Activated CD4-positive, alpha-beta memory T cell treated with anti-CD3 and anti-CD28 coated beads, Interleukin-2, amount 10 ng/mL, durations not matched to agents 7 days and 5 days (primary cell): ENCODE measurements at regions not wholly inside any gene's neighbourhood (a gene's known extent, or its start where the extent isn't known, plus 50 kb on each side); places are given as distances from the start of the nearest gene placed in this dataset.

Source experiments
- CTCF ChIA-PET: fragments of 350-600 bp; sonication (Branson Sonifier 250); formaldehyde crosslinking; loops from one replicate; lab custom pipeline; 2021; ENCODE audit warnings: antibody characterized with exemption, inconsistent platforms; lab: Charles Lee
- POLR2A ChIA-PET: fragments of 350-600 bp; sonication (Branson Sonifier 250); formaldehyde crosslinking; loops from one replicate; lab custom pipeline; 2021; ENCODE audit warnings: antibody characterized with exemption; lab: Charles Lee
- DNase-seq: peaks from one replicate; pipeline ENCODE4 v3.0.0-alpha.2; 2020
- H3K27ac Mint-ChIP-seq: one replicate; pipeline ENCODE4 v1.8.0; 2021; ENCODE audit warnings: mild to moderate bottlenecking, mixed read lengths
- H3K27me3 Mint-ChIP-seq: one replicate; pipeline ENCODE4 v1.8.0; 2021; ENCODE audit warnings: mixed read lengths
- H3K36me3 Mint-ChIP-seq: one replicate; pipeline ENCODE4 v1.8.0; 2021; ENCODE audit warnings: low read depth, mixed read lengths
- H3K4me1 Mint-ChIP-seq: one replicate; pipeline ENCODE4 v1.8.0; 2021; ENCODE audit warnings: mixed read lengths
- H3K4me3 Mint-ChIP-seq: one replicate; pipeline ENCODE4 v1.8.0; 2021; ENCODE audit warnings: mild to moderate bottlenecking, mixed read lengths
- H3K9me3 Mint-ChIP-seq: one replicate; pipeline ENCODE4 v1.8.0; 2021; ENCODE audit warnings: mixed read lengths

GRCh38 chr17:11049539-11049938 is 191.5 kb upstream of the SHISA6 start:
- no peaks in the 10 kb centered on the region for H3K36me3 Mint-ChIP-seq
- no peaks in the 10 kb centered on the region for H3K4me1 Mint-ChIP-seq
- ChIA-PET CTCF (no interaction called here), POLR2A (no interaction called here)
- no peaks in the 10 kb centered on the region for H3K27me3 Mint-ChIP-seq
- no peak overlapping the region for H3K27ac Mint-ChIP-seq
- no peak overlapping the region for H3K4me3 Mint-ChIP-seq
- peaks cover 2% of the 10 kb centered on the region for H3K9me3 Mint-ChIP-seq
- no peak for DNase-seq

GRCh38 chr17:11047228-11047627 is 193.8 kb upstream of the SHISA6 start:
- no peaks in the 10 kb centered on the region for H3K4me1 Mint-ChIP-seq
- H3K27ac Mint-ChIP-seq: no peak overlapping the region
- POLR2A ChIA-PET: no interaction called here
- no peaks in the 10 kb centered on the region for H3K27me3 Mint-ChIP-seq
- DNase-seq: no peak
- H3K36me3 Mint-ChIP-seq: no peaks in the 10 kb centered on the region
- peaks cover 2% of the 10 kb centered on the region for H3K9me3 Mint-ChIP-seq
- H3K4me3 Mint-ChIP-seq: no peak overlapping the region
- CTCF ChIA-PET: no interaction called here

- no peak overlapping the region for H3K27ac Mint-ChIP-seq
- POLR2A ChIA-PET: no interaction called here
- H3K27me3 Mint-ChIP-seq: no peaks in the 10 kb centered on the region
- H3K4me1 Mint-ChIP-seq: no peaks in the 10 kb centered on the region
- no peak for DNase-seq
- no peak overlapping the region for H3K4me3 Mint-ChIP-seq
- CTCF ChIA-PET: no interaction called here
- H3K36me3 Mint-ChIP-seq: no peaks in the 10 kb centered on the region
- H3K9me3 Mint-ChIP-seq: peaks cover 8% of the 10 kb centered on the region
Measured at GRCh38 chr17:11039342-11039741, 201.5 kb upstream of the PIRT start.

GRCh38 chr17:11035681-11036080 is 197.8 kb upstream of the PIRT start:
- Mint-ChIP-seq H3K27ac (no peak overlapping the region), H3K9me3 (peaks cover 17% of the 10 kb centered on the region), H3K4me3 (no peak overlapping the region), H3K4me1 (no peaks in the 10 kb centered on the region), H3K27me3 (no peaks in the 10 kb centered on the region), H3K36me3 (no peaks in the 10 kb centered on the region)
- POLR2A ChIA-PET: no interaction called here
- DNase-seq: no peak
- CTCF ChIA-PET: no interaction called here

GRCh38 chr17:11031787-11032186 is 193.9 kb upstream of the PIRT start:
- Mint-ChIP-seq H3K27ac (no peak overlapping the region), H3K27me3 (no peaks in the 10 kb centered on the region), H3K4me3 (no peak overlapping the region), H3K36me3 (no peaks in the 10 kb centered on the region), H3K4me1 (no peaks in the 10 kb centered on the region), H3K9me3 (peaks cover 15% of the 10 kb centered on the region)
- no peak for DNase-seq
- ChIA-PET CTCF (no interaction called here), POLR2A (no interaction called here)

- Mint-ChIP-seq H3K27ac (no peak overlapping the region), H3K4me1 (no peaks in the 10 kb centered on the region), H3K36me3 (no peaks in the 10 kb centered on the region), H3K27me3 (no peaks in the 10 kb centered on the region), H3K4me3 (no peak overlapping the region), H3K9me3 (peaks cover 13% of the 10 kb centered on the region)
- CTCF ChIA-PET: no interaction called here
- no peak for DNase-seq
- POLR2A ChIA-PET: no interaction called here
Measured at GRCh38 chr17:11029791-11030190, 191.9 kb upstream of the PIRT start.

GRCh38 chr17:11028349-11028748 is 190.5 kb upstream of the PIRT start:
- DNase-seq: no peak
- no peak overlapping the region for H3K4me3 Mint-ChIP-seq
- peaks cover 12% of the 10 kb centered on the region for H3K9me3 Mint-ChIP-seq
- H3K27ac Mint-ChIP-seq: no peak overlapping the region
- no peaks in the 10 kb centered on the region for H3K4me1 Mint-ChIP-seq
- ChIA-PET CTCF (no interaction called here), POLR2A (no interaction called here)
- no peaks in the 10 kb centered on the region for H3K27me3 Mint-ChIP-seq
- H3K36me3 Mint-ChIP-seq: no peaks in the 10 kb centered on the region

- no peak for DNase-seq
- Mint-ChIP-seq H3K4me3 (no peak overlapping the region), H3K9me3 (peaks cover 7% of the 10 kb centered on the region), H3K27me3 (no peaks in the 10 kb centered on the region), H3K36me3 (no peaks in the 10 kb centered on the region), H3K4me1 (no peaks in the 10 kb centered on the region), H3K27ac (no peak overlapping the region)
- POLR2A ChIA-PET: no interaction called here
- CTCF ChIA-PET: no interaction called here
Measured at GRCh38 chr17:11026903-11027302, 189.0 kb upstream of the PIRT start.

- no peak for DNase-seq
- H3K27ac Mint-ChIP-seq: no peak overlapping the region
- no peaks in the 10 kb centered on the region for H3K27me3 Mint-ChIP-seq
- no peaks in the 10 kb centered on the region for H3K4me1 Mint-ChIP-seq
- CTCF ChIA-PET: no interaction called here
- POLR2A ChIA-PET: no interaction called here
- H3K9me3 Mint-ChIP-seq: peaks cover 3% of the 10 kb centered on the region
- H3K4me3 Mint-ChIP-seq: no peak overlapping the region
- H3K36me3 Mint-ChIP-seq: no peaks in the 10 kb centered on the region
Measured at GRCh38 chr17:11023639-11024479, 186.0 kb upstream of the PIRT start.

GRCh38 chr17:11006530-11006929 is 168.6 kb upstream of the PIRT start:
- no peaks in the 10 kb centered on the region for H3K4me1 Mint-ChIP-seq
- ChIA-PET CTCF (no interaction called here), POLR2A (no interaction called here)
- H3K27me3 Mint-ChIP-seq: no peaks in the 10 kb centered on the region
- DNase-seq: no peak
- H3K27ac Mint-ChIP-seq: no peak overlapping the region
- peaks cover 2% of the 10 kb centered on the region for H3K9me3 Mint-ChIP-seq
- H3K4me3 Mint-ChIP-seq: no peak overlapping the region
- no peaks in the 10 kb centered on the region for H3K36me3 Mint-ChIP-seq

- Mint-ChIP-seq H3K36me3 (no peaks in the 10 kb centered on the region), H3K27ac (no peak overlapping the region), H3K4me1 (no peaks in the 10 kb centered on the region), H3K9me3 (peaks cover under 1% of the 10 kb centered on the region), H3K4me3 (no peak overlapping the region), H3K27me3 (no peaks in the 10 kb centered on the region)
- POLR2A ChIA-PET: no interaction called here
- CTCF ChIA-PET: no interaction called here
- no peak for DNase-seq
Measured at GRCh38 chr17:11005940-11006339, 168.1 kb upstream of the PIRT start.

GRCh38 chr17:11002417-11002816 is 164.5 kb upstream of the PIRT start:
- POLR2A ChIA-PET: no interaction called here

GRCh38 chr17:11001651-11002050 is 163.8 kb upstream of the PIRT start:
- no peak for DNase-seq
- Mint-ChIP-seq H3K36me3 (no peaks in the 10 kb centered on the region), H3K27ac (no peak overlapping the region), H3K4me1 (no peaks in the 10 kb centered on the region), H3K4me3 (no peak overlapping the region), H3K9me3 (no peaks in the 10 kb centered on the region), H3K27me3 (no peaks in the 10 kb centered on the region)
- ChIA-PET POLR2A (no interaction called here), CTCF (no interaction called here)

More at GRCh38 chr17:11002417-11002816, 164.5 kb upstream of the PIRT start:
- CTCF ChIA-PET: no interaction called here
- no peaks in the 10 kb centered on the region for H3K36me3 Mint-ChIP-seq
- H3K27me3 Mint-ChIP-seq: no peaks in the 10 kb centered on the region
- no peak overlapping the region for H3K27ac Mint-ChIP-seq
- H3K4me3 Mint-ChIP-seq: no peak overlapping the region
- no peak for DNase-seq
- H3K9me3 Mint-ChIP-seq: no peaks in the 10 kb centered on the region
- H3K4me1 Mint-ChIP-seq: no peaks in the 10 kb centered on the region

- H3K27me3 Mint-ChIP-seq: no peaks in the 10 kb centered on the region
Measured at GRCh38 chr17:10999484-10999883, 161.6 kb upstream of the PIRT start.

More at GRCh38 chr17:10999484-10999883, 161.6 kb upstream of the PIRT start:
- no peak overlapping the region for H3K4me3 Mint-ChIP-seq
- DNase-seq: no peak
- no peaks in the 10 kb centered on the region for H3K9me3 Mint-ChIP-seq
- ChIA-PET POLR2A (no interaction called here), CTCF (no interaction called here)
- H3K4me1 Mint-ChIP-seq: no peaks in the 10 kb centered on the region
- no peak overlapping the region for H3K27ac Mint-ChIP-seq
- H3K36me3 Mint-ChIP-seq: no peaks in the 10 kb centered on the region
